Testis (tissue), 2 donors: ENCODE measurements at regions not wholly inside any gene's neighbourhood (a gene's known extent, or its start where the extent isn't known, plus 50 kb on each side); places are given as distances from the start of the nearest gene placed in this dataset.

ENCODE experiments used
- POLR2A ChIP-seq: fragments of 450-650 bp; IDR thresholded peaks from one replicate; pipeline ENCODE4 v1.6.1; 2017; ENCODE audit warnings: antibody characterized with exemption, mild to moderate bottlenecking, moderate library complexity
- TF ChIP-seq, protein P1 (sequence below), 3 experiments: fragments of 450-650 bp in 2 of 3; fragments of 200-600 bp in 1 of 3; sonication (generic) in 1 of 3; IDR thresholded peaks; one replicate each; pipeline ENCODE4 v1.5.1; 2016 to 2019; ENCODE audit warnings: antibody characterized with exemption in 3 of 3, mild to moderate bottlenecking in 2 of 3, moderate library complexity in 1 of 3

DNA sequence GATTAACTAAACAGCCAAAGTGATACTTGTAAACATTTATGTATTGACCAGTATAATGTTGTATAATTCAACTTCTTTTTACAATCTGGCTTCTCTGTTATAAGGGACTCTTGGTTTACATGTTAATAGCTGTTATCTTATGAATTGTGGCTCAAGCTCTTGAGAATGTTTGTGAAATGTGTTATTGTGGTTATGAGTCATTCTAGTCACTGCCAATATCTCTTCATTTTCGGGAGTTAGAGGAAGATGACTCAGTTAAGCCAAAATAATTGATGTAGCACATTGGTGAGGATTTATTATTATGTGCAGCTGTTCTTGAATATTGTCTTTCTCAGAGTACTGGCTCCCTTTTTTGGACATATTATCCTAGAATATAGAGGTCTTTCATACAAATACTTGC lies 655.2 kb upstream of the RIOK2 start:
- TF ChIP-seq POLR2A, result no peak
- TF ChIP-seq, protein P1, sequence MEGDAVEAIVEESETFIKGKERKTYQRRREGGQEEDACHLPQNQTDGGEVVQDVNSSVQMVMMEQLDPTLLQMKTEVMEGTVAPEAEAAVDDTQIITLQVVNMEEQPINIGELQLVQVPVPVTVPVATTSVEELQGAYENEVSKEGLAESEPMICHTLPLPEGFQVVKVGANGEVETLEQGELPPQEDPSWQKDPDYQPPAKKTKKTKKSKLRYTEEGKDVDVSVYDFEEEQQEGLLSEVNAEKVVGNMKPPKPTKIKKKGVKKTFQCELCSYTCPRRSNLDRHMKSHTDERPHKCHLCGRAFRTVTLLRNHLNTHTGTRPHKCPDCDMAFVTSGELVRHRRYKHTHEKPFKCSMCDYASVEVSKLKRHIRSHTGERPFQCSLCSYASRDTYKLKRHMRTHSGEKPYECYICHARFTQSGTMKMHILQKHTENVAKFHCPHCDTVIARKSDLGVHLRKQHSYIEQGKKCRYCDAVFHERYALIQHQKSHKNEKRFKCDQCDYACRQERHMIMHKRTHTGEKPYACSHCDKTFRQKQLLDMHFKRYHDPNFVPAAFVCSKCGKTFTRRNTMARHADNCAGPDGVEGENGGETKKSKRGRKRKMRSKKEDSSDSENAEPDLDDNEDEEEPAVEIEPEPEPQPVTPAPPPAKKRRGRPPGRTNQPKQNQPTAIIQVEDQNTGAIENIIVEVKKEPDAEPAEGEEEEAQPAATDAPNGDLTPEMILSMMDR (IDR thresholded peaks at IDR 0.05), result no peak
